HG03558 (cell line): ENCODE measurements at regions not wholly inside any gene's neighbourhood (a gene's known extent, or its start where the extent isn't known, plus 50 kb on each side); places are given as distances from the start of the nearest gene placed in this dataset.
"Not testable (repeated sequence)": the region's sequence is repeated elsewhere in the genome, so short reads cannot be mapped to it uniquely, and the experiment has no call there.

Experiments used
- ATAC-seq: cut with Tn5 transposase; IDR thresholded peaks from one replicate; pipeline ENCODE4 v1.9.1; 2021; ENCODE audit warnings: moderate number of reproducible peaks; ENCODE audit not compliant: unreplicated experiment; ENCODE audit errors: extremely low read depth

DNA sequence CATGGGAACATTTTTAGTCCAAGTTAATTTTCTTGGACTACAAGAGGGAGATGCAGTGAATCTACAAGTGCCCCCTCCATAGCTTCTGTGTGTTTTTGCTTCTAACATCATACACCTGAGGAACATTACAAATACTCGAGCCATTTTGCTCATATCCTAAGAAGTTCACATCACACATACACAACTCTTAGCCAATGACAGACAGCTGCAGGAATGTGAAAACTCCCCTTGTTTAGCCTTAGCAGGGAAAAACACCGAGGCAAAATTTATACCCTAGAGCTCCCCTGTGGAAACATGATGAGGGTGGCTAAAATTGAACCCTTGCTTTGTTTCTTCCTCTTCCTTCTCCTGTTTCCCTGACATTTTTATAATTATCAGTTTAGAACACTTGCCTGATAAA lies 928.3 kb upstream of the NRXN1 start:
- ATAC-seq = no peak

DNA sequence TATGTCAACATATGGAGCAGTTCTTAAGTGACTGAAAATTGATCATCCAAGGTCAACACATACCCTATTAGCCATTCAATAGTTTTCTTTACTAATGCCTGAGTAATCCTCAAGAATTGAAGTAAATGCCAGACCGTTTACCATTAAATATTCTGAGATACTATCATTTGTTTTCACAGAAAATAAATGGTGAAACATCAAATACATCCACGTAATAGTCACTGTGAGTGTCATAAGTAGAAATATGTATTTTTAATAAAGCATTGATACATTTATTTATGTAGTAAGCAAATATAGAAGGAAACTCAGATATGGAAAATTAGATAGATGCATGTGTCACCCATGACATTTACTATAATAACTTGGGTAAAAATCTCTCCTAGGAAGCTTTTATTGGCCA lies 927.8 kb upstream of the NRXN1 start:
- ATAC-seq = no peak

DNA sequence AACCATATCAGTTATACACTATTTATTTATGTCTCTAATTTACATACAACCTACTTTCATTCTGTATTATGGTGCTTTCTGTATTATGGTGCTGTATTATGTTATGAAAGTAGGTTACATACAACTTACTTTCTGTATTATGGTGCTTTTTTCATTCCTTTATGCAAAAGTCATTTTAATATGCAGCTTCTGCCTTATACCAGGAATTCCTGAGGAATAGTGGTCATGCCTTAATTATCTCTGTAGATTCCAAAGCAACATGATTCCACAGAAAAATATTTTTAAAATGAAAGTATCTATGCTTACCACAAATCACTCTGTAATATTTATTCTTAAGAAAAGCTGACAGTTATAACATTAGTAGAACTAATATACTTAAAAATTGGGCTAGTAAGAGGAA lies 922.0 kb upstream of the NRXN1 start:
- no peak for ATAC-seq

DNA sequence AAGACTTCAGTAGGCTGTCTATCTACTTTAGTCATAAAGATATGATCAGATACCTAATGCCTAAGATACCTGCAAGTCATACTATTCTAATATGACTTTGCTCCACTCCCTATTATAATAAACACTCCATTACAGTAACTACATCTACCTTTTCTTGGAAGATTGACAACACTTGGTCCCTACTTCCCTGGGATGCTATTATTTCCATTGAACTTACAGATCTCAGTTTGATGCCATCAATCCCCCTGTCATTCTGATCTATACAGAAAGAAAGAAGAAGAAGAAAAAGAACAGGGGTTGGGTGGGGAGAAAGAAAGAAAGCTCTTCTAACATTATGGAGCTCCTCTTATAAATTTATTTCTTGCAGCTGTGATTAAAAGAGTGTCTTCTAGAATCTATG lies 889.1 kb upstream of the NRXN1 start:
- no peak for ATAC-seq

DNA sequence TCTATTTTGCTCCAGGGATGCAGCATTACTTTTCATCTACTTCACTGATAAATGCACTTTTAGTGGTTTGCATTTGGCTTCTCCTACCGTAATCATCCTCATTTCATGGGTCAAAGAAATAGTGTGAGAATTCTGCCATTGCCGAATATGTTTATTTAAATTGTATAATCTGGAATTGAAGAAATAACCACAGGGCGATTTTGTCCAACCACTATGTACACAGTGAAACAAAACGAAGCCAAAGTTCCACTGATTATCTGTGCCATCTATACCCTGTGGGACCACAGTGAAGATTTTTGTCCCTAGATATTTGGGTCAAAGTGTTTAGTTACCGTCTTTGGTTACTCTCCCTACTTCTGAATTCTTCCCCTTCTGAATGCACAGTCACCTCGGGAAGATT lies 888.6 kb upstream of the NRXN1 start:
- ATAC-seq = no peak

DNA sequence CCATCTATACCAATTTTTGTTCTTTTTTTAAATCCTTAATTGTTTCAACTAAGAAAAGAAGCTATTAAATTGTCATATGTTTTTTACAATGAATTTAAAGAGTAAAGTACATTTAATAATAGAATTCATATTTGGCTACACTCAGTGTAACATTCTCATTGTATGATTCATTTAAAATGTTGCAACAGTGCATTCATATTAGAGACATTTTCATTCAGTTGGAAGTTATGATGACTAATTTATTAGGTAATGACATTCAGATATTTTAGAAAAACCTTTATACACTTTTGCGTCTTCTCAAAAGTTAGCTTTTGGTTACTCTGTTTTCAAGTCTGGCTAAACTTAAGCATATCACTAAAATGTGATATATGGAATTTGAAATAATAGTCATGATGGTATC lies 887.5 kb upstream of the NRXN1 start:
- no peak for ATAC-seq

DNA sequence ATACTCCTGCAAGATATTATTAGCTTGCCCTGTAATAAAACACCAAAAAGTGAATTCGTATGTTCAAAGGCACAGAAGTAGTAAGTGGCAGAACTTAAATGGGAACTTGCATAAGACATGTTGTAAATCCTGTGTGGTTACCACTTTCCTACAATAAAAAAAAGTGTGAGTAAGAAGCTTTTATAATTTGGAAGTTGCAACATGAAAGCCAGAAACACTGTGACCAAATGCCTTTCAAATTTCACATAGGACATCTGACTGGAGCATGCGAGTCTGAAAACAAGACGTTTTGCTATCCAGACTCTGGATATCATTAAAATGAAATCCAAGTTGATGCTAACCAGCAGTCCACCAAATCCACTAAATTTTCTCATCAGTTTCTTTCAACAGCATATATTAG lies 886.2 kb upstream of the NRXN1 start:
- no peak for ATAC-seq

DNA sequence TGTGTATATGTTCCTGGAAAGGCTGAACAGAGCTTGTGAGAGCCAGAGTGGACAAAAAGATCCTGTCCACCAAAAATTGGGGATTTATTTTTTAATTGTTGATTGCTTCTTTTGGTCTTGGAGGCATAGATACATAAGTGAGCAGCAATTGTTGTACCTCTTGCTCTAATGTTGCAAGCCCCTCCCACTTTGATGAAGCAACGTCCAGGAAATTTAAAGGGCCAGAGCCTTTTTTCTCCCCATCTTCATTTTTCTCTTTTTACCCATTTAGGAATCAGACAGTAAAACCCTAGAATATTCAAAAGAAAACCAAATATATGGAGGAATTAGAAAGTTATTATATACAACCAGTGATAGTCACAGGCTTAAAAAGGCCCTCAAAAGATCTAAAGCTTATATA lies 871.8 kb upstream of the NRXN1 start:
- ATAC-seq = no peak

DNA sequence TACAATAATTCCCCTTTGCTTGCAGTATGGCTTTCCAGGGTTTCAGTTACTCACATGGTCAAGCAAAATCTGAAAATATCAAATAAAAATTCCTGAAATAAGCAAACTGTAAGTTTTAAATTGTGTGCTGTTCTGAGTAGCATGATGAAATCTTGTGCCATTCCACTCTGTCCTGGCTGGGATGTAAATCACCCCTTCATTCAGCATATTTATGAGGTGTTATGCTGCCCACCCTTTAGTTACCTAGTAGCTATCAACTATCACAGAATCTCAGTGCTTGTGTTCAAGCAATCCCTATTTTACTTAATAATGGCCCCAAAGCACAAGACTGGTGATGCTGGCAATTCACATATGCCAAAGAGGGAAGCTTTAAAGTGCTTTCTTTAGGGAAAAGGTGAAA lies 867.7 kb upstream of the NRXN1 start:
- no peak for ATAC-seq

DNA sequence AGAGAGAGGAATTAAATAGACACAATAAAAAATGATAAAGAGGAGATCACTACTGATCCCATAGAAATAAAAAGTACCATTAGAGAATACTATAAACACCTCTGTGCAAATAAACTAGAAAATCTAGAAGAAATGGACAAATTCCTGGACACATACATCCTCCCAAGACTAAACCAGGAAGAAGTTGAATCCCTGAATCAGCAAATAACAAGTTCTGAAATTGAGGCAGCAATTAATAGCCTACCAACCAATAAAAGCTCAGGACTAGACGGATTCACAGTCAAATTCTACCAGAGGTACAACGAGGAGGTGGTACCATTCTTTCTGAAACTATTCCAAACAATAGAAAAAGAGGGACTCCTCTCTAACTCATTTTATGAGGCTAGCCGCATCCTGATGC lies 862.7 kb upstream of the NRXN1 start:
- not testable (repeated sequence) for ATAC-seq

DNA sequence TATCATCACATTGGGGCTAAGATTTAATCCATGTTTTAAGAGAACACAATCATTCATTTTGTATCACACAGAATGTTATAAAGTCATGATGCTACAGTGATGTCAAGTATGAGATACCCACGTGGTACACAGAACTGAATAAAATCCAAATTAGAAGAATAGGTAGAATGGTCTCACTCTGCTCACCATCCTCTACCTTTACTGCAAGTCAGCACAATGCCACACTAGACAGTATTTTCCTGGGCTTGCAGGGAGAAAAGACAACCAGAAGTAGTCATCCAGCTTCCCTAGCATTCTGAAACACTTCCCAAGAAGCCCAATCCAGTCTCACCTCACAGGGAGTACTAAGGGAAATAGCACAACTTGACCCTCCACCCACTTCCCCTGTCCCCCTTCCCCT lies 856.2 kb upstream of the NRXN1 start:
- no peak for ATAC-seq

DNA sequence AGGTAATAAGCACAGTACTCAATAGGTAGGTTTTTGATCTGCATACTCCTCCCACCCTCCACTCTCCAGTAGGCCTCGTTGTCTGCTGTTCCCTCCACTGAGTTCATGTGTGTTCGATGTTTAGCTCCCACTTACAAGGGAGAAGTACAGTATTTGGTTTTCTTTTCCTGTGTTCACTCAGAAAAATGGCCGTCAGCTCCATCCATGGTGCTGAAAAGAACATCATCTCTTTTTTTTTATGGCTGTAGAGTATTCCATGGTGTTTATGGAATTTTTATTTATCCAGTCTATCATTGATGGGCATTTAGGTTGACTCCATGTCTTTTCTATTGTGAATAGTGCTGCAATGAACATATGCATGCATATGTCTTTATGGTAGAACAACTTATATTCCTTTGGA lies 849.7 kb upstream of the NRXN1 start:
- no peak for ATAC-seq

DNA sequence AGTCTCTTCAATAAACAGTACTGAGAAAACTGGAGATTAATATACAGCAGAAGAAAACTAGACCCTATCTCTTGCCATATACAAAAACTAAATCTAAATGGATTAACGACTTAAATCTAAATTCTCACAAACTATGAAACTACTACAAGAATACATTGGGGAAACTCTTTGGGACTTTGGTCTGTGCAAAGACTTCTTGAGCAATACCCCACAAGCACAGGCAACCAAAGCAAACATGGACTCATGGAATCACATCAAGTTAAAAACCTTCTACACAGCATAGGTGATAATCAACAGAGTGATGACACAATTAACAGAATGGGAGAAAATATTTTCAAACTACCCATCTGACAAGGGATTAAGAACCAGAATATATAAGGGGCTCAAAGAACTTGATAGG lies 848.2 kb upstream of the NRXN1 start:
- no peak for ATAC-seq

DNA sequence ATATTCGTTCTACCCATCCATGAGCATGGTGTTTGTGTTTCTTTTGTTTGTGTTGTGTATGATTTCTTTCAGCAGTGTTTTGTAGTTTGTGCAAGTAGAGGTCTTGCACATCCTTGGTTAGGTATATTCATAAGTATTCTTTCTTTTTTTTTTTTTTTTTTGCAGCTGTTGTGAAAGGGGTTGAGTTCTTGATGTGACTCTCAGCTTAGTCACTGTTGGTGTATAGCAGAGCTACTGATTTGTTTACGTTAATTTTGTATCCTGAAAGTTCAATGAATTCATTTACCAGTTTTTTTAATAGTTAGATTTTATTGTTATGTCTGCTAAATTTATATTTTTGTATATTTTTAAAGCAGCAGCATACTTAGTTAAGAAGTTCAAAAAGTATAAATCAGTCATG lies 834.4 kb upstream of the NRXN1 start:
- no peak for ATAC-seq

DNA sequence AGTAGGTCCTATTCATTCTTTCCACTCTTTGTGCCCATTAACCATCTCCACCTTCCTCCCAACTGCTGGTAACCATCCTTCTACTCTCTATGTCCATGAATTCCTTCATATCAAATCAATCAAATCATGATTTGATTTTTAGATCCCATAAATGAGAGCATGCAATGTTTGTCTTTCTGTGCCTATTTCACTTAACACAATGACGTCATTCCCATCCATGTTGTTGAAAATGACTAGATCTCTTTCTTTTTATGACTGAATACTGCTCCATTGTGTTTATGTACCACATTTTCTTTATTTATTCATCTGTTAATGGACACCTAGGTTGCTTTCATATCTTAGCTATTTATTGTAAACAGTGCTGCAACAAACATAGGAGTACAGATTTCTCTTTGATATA lies 827.3 kb upstream of the NRXN1 start:
- ATAC-seq = no peak

DNA sequence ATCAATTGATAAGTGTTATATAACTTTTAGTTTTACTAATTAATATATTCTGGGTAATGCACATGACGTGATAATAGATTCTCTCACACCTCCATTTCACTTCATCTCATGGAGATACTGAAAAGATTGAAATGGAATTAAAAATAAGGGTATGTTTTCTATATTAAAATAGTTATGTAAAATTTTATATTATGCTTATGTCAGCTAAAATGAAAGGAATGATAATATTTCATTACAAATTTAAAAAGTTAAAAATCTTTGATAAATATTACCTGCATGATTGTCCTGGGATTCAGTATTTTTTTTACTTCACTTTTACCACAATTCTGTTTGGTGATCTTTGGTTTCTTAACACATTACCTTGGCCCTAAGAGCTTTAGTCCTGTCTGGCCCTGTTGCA lies 823.8 kb upstream of the NRXN1 start:
- no peak for ATAC-seq

DNA sequence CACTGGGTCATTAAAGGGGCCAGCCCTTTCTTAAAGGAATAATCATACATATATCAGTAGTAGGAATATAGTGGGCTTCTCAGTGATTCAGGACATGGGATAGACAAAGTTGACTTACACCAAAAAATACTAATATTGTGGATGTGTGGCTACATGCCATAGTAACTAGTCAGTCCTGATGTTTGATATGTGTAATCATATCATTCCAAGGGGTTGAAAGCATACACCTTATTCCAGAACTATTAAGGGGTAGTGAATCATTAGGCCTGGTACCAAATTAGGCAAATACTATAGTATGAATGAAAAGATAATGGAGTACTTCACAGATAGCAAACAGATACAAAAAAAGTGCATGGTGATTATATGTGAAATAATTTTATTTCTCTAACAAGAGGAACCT lies 814.9 kb upstream of the NRXN1 start:
- ATAC-seq = no peak

DNA sequence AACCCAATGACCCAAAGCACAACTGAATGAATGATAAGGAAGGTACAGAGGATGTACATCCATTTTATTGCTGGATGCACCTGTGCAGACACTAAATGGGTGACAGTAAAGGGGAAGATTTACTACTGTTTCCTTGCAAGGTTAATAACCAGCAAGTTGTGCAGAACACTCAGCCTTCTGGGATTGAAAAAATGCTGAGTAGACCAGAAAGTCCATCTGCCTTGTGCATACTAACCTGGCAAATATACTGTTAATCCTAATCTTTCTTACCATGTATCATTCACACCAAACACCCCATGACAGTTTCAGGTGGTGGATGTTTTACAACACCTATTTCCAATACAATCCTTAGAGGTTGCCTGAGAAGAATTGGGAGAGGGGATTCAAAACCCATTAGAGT lies 814.1 kb upstream of the NRXN1 start:
- ATAC-seq = no peak

DNA sequence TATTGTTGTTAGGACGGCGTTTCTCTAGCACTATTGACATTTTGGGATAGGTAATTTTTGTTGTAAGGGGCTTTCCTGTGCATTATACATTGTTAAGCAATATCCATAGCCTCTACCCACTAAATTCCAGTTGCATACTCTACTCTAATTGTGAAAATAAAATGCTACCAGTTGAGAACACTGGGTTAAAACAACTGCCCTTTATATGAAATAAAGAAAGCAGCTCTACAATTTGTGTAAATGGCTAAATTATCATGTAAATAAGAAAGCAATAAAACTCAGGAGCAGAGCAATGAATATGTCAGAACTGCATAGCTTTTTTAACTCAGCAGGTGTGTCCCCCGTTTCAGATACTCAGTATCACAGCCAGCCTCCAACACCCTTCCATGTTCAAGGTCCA lies 812.7 kb upstream of the NRXN1 start:
- ATAC-seq = no peak

DNA sequence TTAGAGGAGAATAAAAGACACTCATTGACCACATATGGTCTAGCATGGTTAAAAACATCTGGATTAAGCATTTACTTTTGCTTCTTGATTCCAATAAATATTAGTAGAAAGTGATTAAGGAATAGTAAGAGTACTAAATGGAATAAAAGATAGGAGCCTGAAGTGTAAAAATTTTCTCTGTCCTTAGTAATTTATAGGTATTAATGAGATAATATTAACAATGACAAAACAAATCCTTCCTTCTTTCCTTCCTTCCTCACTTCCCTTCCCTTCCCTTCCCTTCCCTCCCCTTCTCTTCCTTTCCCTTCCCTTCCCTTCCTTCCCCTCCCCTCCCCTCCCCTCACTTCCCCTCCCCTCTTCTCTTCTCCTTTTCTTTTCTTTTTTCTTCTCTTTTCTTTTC lies 797.5 kb upstream of the NRXN1 start:
- ATAC-seq = no peak

DNA sequence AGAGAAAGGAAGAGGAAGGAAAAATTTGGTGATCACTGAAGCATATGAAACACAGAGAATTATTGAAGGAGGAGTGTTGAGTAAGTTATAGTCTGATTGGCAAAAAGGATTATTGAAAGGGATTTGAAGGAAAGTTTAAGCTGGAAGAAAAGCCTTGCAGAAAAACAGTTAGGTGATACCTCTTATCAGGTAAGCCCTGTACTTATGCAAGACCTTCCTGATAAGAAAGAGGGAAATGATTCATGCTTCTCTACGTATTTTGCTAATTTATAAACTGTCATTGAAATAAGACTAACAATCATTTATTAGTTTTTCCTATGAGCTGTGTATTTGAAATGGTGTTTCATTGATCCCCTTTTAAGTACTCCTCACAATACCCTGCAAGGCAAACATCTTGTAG lies 793.9 kb upstream of the NRXN1 start:
- ATAC-seq = no peak

DNA sequence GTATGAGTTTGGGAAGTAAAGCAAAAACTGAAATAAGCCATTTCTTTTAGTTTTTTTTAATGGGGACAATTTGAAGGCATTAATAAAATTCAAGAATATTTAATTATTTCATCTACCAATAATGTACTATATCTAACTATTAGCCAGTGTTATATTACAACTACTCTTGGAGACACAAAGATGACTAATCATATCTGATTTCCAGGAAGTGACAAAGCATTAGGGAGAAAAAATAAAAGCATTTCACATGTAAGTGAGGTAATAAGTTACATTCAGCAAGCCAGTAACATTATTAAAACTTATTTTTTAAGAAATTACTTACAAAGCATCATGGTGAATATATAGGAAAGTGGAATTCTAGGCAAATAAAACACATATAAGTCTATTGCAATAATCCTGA lies 781.3 kb upstream of the NRXN1 start:
- no peak for ATAC-seq

DNA sequence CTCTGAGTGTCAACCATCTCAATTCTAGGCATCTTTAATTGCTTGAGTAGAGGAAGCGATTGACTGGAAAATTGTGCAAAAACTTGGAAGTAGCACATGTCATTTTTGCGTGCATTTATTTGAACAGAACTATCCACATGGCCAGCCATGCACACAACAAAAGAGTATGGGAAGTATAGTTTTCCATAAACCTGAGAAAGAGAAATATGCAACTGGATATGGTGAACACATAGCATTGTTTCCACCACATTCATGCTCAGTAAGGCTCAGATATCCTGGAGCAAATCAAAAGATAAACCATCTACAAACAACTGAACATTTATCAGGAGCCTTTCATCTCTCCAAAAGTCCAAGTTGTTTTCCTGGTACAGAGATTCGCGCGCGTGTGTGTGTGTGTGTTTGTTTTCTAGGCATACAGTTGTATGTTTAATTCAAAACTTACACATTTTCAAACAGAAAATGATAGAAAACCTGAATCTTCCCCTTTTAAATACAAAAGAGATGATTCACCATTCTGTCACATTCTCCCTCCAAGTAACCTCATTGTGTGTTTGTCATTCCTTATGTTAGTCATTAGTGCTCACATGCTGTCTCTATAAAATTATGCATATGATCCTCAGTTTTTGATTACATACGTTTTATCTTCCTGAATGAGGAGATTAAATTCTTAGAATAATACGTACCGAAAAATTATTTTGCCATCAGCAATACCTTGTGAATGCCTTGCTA lies 780.4 kb upstream of the NRXN1 start:
- ATAC-seq = no peak
